ENCODE measurements at regions not wholly inside any gene's neighbourhood (a gene's known extent, or its start where the extent isn't known, plus 50 kb on each side); places are given as distances from the start of the nearest gene placed in this dataset.

- TF ChIP-seq EZH2 (IDR thresholded peaks at IDR 0.05; ENCODE audit: low read length, missing control alignments): no peak
- TF ChIP-seq, protein P1, sequence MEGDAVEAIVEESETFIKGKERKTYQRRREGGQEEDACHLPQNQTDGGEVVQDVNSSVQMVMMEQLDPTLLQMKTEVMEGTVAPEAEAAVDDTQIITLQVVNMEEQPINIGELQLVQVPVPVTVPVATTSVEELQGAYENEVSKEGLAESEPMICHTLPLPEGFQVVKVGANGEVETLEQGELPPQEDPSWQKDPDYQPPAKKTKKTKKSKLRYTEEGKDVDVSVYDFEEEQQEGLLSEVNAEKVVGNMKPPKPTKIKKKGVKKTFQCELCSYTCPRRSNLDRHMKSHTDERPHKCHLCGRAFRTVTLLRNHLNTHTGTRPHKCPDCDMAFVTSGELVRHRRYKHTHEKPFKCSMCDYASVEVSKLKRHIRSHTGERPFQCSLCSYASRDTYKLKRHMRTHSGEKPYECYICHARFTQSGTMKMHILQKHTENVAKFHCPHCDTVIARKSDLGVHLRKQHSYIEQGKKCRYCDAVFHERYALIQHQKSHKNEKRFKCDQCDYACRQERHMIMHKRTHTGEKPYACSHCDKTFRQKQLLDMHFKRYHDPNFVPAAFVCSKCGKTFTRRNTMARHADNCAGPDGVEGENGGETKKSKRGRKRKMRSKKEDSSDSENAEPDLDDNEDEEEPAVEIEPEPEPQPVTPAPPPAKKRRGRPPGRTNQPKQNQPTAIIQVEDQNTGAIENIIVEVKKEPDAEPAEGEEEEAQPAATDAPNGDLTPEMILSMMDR (conservative IDR thresholded peaks at IDR 0.05 in 1 of 2, IDR thresholded peaks at IDR 0.05 in 1 of 2; ENCODE audit: low read depth in 1 of 2, low read length in 2 of 2): no peak
Measured at GRCh38 chr2:235144291-235144690, 192.5 kb downstream of the SH3BP4 start.

Data from fibroblast of lung (primary cell).